ENCODE measurements at regions not wholly inside any gene's neighbourhood (a gene's known extent, or its start where the extent isn't known, plus 50 kb on each side); places are given as distances from the start of the nearest gene placed in this dataset.

DNA sequence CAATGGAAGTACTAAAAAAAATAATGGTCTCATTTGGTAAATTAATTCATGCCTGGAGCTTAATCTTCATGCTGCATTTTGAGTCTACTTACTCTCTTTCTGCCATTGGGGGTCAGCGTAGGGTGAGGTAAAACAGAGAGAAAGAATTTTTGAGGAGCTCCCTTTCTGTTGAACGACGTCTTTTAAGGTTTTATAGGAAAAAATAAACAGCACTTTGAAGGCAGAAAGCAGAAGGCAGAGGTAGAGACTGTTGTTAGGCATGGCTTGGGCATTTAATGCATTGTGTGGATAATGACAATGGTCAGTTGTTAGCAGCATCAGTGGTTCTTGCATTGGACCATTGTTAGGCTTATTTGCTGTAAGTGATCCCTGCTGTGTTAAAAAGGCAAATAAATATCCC, 557.2 kb upstream of the STXBP6 start:
- TF ChIP-seq, protein P1, sequence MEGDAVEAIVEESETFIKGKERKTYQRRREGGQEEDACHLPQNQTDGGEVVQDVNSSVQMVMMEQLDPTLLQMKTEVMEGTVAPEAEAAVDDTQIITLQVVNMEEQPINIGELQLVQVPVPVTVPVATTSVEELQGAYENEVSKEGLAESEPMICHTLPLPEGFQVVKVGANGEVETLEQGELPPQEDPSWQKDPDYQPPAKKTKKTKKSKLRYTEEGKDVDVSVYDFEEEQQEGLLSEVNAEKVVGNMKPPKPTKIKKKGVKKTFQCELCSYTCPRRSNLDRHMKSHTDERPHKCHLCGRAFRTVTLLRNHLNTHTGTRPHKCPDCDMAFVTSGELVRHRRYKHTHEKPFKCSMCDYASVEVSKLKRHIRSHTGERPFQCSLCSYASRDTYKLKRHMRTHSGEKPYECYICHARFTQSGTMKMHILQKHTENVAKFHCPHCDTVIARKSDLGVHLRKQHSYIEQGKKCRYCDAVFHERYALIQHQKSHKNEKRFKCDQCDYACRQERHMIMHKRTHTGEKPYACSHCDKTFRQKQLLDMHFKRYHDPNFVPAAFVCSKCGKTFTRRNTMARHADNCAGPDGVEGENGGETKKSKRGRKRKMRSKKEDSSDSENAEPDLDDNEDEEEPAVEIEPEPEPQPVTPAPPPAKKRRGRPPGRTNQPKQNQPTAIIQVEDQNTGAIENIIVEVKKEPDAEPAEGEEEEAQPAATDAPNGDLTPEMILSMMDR (IDR thresholded peaks at IDR 0.05), result peak; percentile 38; the same call in 1 of the 2 replicates

DNA sequence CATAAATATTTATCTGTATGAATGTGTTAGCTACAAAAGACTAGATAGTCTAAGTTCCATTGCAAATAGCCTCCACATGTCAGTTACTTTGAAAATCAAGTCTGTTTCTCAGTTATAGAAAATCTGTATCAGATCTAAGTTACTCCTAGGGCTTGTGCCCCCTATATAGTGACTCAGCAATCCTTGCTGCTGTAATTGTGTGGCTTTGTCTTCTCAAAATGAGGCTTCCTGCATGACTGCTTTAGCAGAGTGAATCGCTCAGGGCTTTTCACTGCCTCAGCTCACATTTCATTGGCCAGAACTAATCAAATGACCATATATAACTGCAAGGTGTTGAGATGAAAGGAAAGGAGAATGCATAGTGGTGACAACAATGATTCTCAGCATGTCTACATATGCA, 552.2 kb upstream of the STXBP6 start:
- TF ChIP-seq, protein P1 (IDR thresholded peaks at IDR 0.05), result no peak

DNA sequence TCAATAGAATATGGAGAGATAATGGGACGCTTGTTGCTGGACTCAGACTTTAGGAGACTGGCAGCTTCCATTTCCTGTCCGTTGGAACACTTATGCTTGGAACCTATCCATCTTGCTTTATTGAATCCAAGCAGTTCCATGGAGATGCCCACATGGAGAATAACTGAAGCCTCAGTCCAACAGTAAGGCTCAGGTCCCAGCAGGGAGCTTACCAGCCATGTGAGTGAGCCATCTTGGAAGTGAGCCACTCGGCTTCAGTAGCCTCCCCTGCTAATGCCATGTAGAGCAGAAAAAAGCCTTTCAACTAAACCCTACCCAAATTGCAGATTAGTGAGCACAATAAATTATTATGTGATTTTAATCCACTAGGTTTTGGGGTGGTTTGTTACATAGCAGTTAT, 538.8 kb upstream of the STXBP6 start:
- TF ChIP-seq, protein P1 (IDR thresholded peaks at IDR 0.05), result no peak

DNA sequence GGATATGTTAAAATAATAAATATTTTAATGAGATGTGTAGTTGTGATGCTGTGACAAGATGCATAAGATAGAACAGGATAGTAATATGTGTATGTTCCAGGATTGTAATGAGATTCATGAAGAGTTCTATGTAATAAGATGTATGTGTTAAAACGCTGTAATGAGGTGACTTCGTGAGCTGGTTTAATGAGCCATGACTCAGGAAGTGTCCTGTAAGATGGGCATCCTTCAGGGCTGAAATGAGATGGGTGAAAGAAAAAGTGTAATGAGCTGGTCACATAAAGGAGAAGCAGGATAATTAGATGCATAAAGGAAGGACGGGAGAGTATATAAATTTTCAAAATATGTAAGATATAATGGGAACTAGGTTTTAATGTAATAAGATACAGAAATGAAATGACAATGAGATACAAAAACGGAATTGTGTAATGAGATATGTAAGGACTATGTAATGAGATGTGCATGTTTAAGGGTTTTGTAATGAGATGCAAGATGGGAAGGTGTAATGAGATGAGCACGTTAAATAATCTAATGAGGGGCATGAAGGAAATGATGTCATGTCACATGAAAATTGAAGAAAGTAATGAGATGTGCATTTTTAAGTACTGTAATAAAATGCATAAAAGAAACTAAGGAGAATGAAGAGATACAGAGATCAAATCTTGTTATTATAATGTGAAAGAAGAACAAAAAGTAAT, 524.8 kb upstream of the STXBP6 start:
- TF ChIP-seq, protein P1 (IDR thresholded peaks at IDR 0.05), result no peak

DNA sequence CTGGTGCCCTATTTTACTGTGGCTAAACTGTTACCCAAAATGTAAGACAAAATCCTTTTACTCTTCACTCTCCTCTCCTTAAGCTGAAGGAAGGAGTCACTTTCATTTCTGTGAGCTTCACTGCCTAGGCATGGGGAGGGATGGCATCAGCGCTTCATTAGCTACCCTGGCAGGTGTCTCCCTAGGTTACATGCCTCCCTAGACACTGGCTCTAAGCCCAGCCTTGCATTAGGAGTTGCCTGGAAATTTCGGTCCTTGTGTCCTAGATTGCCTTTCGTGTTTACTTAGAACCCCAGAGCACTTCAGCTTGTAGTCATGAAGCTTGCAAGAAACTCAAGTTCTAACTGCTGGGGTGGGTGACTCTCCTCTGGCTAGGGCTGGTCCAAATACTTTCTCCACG, 520.5 kb upstream of the STXBP6 start:
- TF ChIP-seq, protein P1 (IDR thresholded peaks at IDR 0.05), result no peak

DNA sequence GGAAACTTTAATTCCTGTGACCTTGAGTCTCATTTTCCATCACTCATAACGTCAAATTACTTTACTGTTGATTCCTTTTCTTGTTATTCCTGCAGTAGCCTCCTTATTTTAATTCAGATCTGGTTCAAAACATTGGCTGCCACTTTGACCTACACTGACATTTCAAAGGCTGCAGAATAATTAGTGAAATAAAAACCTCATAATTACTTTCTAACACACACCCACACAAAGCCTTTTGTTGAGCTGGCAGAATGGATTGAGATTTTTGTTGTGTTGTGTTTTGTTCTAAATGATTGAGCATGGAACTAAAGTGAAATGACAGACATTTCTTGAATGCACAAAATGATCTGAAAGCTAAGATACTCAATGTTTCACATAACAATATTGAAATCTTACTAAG, 507.5 kb upstream of the STXBP6 start:
- TF ChIP-seq, protein P1 (IDR thresholded peaks at IDR 0.05), result no peak

DNA sequence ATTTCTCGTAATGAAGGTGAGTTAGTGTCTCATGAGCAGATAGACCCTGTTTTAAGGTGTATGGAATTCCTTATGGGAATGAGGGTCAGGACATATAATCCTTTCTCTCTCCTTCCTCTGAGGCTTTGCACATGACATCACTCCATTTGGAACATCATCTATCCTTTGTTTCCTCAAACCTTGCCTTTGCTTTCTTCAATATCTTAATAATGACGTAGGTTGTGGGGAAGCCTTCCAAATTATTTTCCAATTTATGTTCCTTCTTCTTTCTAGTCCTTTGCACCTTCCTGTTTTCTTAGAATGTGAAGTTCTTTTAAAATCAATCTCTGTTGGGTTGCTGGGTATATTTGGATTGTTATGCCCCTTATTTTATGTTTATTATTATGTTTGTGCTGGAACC, 502.9 kb upstream of the STXBP6 start:
- TF ChIP-seq, protein P1 (IDR thresholded peaks at IDR 0.05), result no peak

DNA sequence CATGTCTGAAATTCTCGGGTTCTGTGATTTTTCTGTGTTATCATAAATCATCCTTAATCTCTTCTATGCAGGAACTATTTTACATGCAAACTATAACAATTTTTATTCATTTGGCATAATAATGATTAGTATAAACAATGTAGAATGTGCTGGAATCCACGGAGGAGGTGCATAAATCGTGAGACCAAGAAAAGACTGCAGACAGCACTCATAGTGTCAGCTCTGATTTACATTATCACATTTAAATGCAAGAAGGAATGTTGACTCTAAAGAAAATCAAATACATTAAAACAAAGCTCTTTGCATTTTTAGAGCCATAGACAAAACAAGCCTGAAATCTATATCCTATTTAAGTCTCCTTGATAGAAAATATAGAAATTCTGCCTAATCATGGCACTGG, 501.7 kb upstream of the STXBP6 start:
- TF ChIP-seq, protein P1 (IDR thresholded peaks at IDR 0.05), result no peak
